ENCODE measurements at regions not wholly inside any gene's neighbourhood (a gene's known extent, or its start where the extent isn't known, plus 50 kb on each side); places are given as distances from the start of the nearest gene placed in this dataset.

- TF ChIP-seq POLR2AphosphoS5 (IDR thresholded peaks at IDR 0.05; ENCODE audit: borderline replicate concordance, low read depth, low read length) (no peak), EZH2 (IDR thresholded peaks at IDR 0.05) (no peak)
These were observed 267.2 kb upstream of the FSIP2 start for GRCh38 chr2:185471441-185471840.

All from SK-N-MC (cell line).